Esophagus squamous epithelium (tissue), 5 donors: ENCODE measurements at regions not wholly inside any gene's neighbourhood (a gene's known extent, or its start where the extent isn't known, plus 50 kb on each side); places are given as distances from the start of the nearest gene placed in this dataset.

Experiments
- DNase-seq: peaks from one replicate; lab custom pipeline; 2025; lab: John Stamatoyannopoulos, UW
- H3K27ac ChIP-seq, 4 donors: fragments of 200-600 bp; sonication (generic); one replicate each; pipeline ENCODE4 v1.5.1; 2016 to 2019; ENCODE audit warnings: mild to moderate bottlenecking in 1 of 4
- H3K27me3 ChIP-seq, 4 donors: fragments of 200-600 bp; sonication (generic); 1 replicate in 3 of 4; 2 replicates in 1 of 4; pipeline versions ENCODE4 v1.5.1 to v1.6.0; 2017 to 2021; ENCODE audit warnings: antibody characterized with exemption in 1 of 4
- H3K36me3 ChIP-seq, 3 donors: fragments of 200-600 bp; sonication (generic); one replicate each; pipeline ENCODE4 v1.5.1; 2016 to 2019
- H3K4me1 ChIP-seq, 3 donors: fragments of 200-600 bp; sonication (generic); one replicate each; pipeline ENCODE4 v1.5.1; 2017 to 2019
- H3K4me3 ChIP-seq, 4 donors: fragments of 200-600 bp; sonication (generic); 1 replicate in 3 of 4; 2 replicates in 1 of 4; pipeline ENCODE4 v1.5.1; 2016 to 2019; ENCODE audit warnings: mild to moderate bottlenecking in 2 of 4, moderate library complexity in 1 of 4
- H3K9me3 ChIP-seq, 3 donors: fragments of 200-600 bp; sonication (generic); one replicate each; pipeline ENCODE4 v1.5.1; 2016 to 2019
- POLR2A ChIP-seq, 4 donors: fragments of 450-650 bp; IDR thresholded peaks; one replicate each; pipeline ENCODE4 v1.6.1; 2017; ENCODE audit warnings: antibody characterized with exemption in 4 of 4, mild to moderate bottlenecking in 4 of 4, moderate library complexity in 3 of 4
- WGBS, 2 donors: methylation state at CpG; one replicate each; pipeline ENCODE4 v1.1.5; 2018; 5-methylcytosine and 5-hydroxymethylcytosine counted together
- intact Hi-C: fragments of 100-400 bp; cut with DNase I; formaldehyde crosslinking; loops from one replicate; pipeline ENCODE4 v1.15.0; 2022
- TF ChIP-seq, protein P1 (sequence below), 6 experiments: fragments of 450-650 bp in 4 of 6; fragments of 200-600 bp in 2 of 6; sonication (generic) in 2 of 6; IDR thresholded peaks; one replicate each; pipeline ENCODE4 v1.5.1; 2016 to 2019; ENCODE audit warnings: antibody characterized with exemption in 6 of 6, mild to moderate bottlenecking in 4 of 6, moderate library complexity in 4 of 6
- donor health status: DM: yes; HTN: yes; CAD: no.

DNA sequence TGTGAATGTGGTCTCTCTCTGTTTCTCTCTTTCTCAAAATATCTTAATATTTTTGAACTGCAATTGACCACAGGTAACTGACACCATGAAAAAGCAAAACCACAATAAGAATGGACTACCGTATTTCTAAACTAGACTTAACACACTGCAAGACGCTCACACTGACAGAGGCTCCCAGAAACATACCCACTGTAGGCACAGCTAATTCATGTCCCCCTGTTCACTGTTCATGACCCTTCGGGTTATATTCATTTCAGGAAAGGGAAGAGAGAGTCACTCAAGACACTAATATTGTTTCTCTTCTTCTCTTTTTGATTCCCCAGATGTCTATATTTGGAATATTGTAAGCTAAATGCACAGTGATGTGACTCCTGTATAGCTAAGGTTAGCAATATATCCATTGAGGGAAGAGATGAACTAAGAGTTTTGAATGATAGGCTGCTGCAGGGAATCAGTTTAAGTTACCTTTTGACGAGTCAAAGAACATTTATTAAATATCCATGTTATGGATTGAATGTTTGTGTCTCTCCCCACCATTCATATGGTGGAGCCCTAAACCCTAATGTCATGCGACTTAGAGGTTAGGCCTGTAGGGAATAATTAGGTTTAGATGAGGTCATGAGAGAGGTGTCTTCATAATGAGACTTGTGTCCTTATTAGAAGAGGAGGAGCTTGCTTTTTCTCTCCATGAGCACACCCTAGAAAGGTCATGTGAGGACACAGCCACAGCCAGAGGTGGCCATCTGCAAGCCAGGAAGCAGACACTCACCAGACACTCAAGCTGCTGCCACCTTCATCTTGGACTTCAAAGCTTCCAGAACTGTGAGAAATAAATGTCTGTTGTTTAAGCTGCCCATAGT lies 216.6 kb upstream of the GRM7 start:
- 77 to 85% methylated on average over 5 of the region's 5 CpGs for WGBS, 2 donors
- intact Hi-C loops: no loop called here
- H3K4me3 ChIP-seq: no peak overlapping the region
- H3K27me3 ChIP-seq: no peaks in the 10 kb centered on the region
- no peaks in the 10 kb centered on the region for H3K9me3 ChIP-seq
- TF ChIP-seq POLR2A (IDR thresholded peaks at IDR 0.05): no peak
- no peak overlapping the region for H3K27ac ChIP-seq
- no peaks in the 10 kb centered on the region for H3K4me1 ChIP-seq
- DNase-seq: no peak
- H3K36me3 ChIP-seq: no peaks in the 10 kb centered on the region

DNA sequence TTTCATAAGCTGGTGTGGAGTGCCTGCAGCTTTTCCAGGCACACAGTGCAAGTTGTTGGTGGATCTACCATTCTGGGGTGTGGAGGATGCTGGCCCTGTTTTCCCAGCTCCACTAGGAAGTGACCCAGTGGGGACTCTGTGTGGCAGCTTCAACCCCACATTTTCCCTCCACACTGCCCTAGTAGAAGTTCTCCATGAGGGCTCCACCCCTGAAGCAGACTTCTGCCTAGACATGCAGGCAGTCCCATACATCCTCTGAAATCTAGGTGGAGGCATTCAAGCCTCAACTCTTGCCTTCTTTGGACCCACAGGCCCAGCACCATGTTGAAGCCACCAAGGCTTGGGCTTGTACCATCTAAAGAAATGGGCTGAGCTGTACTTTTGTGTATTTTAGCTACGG lies 206.2 kb upstream of the GRM7 start:
- Histone ChIP-seq H3K4me1 (no peaks in the 10 kb centered on the region), H3K27ac (no peak overlapping the region), H3K27me3 (no peaks in the 10 kb centered on the region), H3K36me3 (no peaks in the 10 kb centered on the region), H3K4me3 (no peak overlapping the region), H3K9me3 (peaks cover 0 to 11% (median 7%) of the 10 kb centered on the region in 3 donors)
- 90 to 100% methylated on average over 1 of the region's 1 CpG for WGBS, 2 donors
- no peak for TF ChIP-seq POLR2A (IDR thresholded peaks at IDR 0.05)
- TF ChIP-seq, protein P1, sequence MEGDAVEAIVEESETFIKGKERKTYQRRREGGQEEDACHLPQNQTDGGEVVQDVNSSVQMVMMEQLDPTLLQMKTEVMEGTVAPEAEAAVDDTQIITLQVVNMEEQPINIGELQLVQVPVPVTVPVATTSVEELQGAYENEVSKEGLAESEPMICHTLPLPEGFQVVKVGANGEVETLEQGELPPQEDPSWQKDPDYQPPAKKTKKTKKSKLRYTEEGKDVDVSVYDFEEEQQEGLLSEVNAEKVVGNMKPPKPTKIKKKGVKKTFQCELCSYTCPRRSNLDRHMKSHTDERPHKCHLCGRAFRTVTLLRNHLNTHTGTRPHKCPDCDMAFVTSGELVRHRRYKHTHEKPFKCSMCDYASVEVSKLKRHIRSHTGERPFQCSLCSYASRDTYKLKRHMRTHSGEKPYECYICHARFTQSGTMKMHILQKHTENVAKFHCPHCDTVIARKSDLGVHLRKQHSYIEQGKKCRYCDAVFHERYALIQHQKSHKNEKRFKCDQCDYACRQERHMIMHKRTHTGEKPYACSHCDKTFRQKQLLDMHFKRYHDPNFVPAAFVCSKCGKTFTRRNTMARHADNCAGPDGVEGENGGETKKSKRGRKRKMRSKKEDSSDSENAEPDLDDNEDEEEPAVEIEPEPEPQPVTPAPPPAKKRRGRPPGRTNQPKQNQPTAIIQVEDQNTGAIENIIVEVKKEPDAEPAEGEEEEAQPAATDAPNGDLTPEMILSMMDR (IDR thresholded peaks at IDR 0.05): no peak
- intact Hi-C loops: no loop called here
- DNase-seq: no peak

DNA sequence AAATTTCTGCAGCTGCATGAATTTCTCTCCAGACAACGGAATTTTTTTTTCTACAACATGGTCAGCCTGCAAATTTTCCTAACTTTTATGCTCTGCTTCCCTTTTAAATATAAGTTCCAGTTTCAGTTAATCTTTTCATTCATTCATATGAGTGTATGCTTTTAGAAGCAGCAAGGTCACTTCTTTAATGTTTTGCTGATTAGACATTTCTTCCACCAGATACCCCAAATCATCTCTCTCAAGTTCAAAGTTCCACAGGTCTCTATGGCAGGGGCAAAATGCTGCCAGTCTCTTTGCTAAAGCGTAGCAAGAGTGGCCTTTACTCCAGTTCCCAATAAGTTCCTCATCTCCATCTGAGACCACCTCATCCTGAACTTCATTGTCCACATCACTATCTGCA lies 205.6 kb upstream of the GRM7 start:
- H3K27me3 ChIP-seq: no peaks in the 10 kb centered on the region
- WGBS, 2 donors: 63 to 74% methylated on average over 2 of the region's 2 CpGs
- TF ChIP-seq POLR2A (IDR thresholded peaks at IDR 0.05): no peak
- TF ChIP-seq, protein P1 (IDR thresholded peaks at IDR 0.05): no peak
- no peak overlapping the region for H3K27ac ChIP-seq
- intact Hi-C loops: no loop called here
- DNase-seq: no peak
- H3K4me1 ChIP-seq: no peaks in the 10 kb centered on the region
- H3K36me3 ChIP-seq: no peaks in the 10 kb centered on the region
- H3K4me3 ChIP-seq: no peak overlapping the region
- H3K9me3 ChIP-seq: peaks cover 0 to 11% (median 7%) of the 10 kb centered on the region in 3 donors

DNA sequence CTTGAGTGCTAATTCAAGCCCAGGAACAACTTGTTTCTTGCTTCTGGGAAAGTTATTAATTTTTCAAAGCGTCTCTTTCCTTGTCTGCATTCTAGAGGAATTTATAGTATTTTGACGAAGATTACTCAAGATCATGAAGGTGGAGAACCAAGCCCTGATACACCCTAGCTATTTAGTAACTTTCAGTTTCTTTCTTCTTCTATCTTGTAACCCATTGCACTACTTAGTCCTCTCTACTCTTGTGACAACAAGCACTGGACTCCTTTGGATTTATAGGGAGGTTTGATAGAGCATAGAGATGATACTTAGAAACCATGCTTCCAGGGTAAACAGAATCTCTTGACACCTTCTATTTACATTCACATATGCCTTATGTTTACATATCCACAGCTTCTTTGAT lies 203.3 kb upstream of the GRM7 start:
- Histone ChIP-seq H3K36me3 (no peaks in the 10 kb centered on the region), H3K27me3 (no peaks in the 10 kb centered on the region), H3K9me3 (peaks cover 0 to 11% (median 7%) of the 10 kb centered on the region in 3 donors), H3K4me3 (no peak overlapping the region), H3K27ac (no peak overlapping the region), H3K4me1 (no peaks in the 10 kb centered on the region)
- intact Hi-C loops: no loop called here
- WGBS, 2 donors: 70 to 73% methylated on average over 2 of the region's 2 CpGs
- no peak for DNase-seq
- TF ChIP-seq POLR2A (IDR thresholded peaks at IDR 0.05): no peak
- TF ChIP-seq, protein P1 (IDR thresholded peaks at IDR 0.05): no peak

DNA sequence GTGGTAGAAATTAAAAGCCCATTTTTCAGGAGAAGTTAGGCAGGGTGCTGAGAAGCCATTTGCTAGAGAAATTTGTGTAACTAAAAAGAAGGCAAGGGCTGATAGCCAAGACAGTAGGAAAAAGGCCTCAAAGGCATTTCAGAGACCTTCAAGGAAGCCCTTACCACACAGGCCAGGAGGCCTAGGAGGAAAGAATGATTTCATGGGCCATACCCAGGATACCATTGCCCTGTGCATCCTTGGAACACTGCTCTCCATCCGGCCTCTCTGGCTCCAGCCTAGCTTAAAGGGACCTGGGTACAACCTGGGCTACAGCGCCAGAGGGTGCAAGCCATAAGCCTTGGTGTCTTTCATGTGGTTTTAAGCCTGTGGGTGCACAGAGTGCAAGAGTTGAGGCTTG lies 193.6 kb upstream of the GRM7 start:
- H3K36me3 ChIP-seq: no peaks in the 10 kb centered on the region
- H3K27ac ChIP-seq: no peak overlapping the region
- H3K9me3 ChIP-seq: peaks cover 0 to 19% (median 0%) of the 10 kb centered on the region in 3 donors
- H3K4me1 ChIP-seq: no peaks in the 10 kb centered on the region
- intact Hi-C loops: no loop called here
- no peaks in the 10 kb centered on the region for H3K27me3 ChIP-seq
- no peak for DNase-seq
- no peak for TF ChIP-seq POLR2A (IDR thresholded peaks at IDR 0.05)
- TF ChIP-seq, protein P1 (IDR thresholded peaks at IDR 0.05): no peak
- no peak overlapping the region for H3K4me3 ChIP-seq
- WGBS, 2 donors: 67 to 80% methylated on average over 2 of the region's 2 CpGs
